Panc1 (cell line): ENCODE measurements at regions not wholly inside any gene's neighbourhood (a gene's known extent, or its start where the extent isn't known, plus 50 kb on each side); places are given as distances from the start of the nearest gene placed in this dataset.
"Not testable (repeated sequence)": the region's sequence is repeated elsewhere in the genome, so short reads cannot be mapped to it uniquely, and the experiment has no call there.

Experiments used
- ATAC-seq: fragments of 200-7000 bp; cut with Tn5 transposase; 2 replicates; pipeline ENCODE4 v1.9.1; 2020; ENCODE audit warnings: mild to moderate bottlenecking, moderate library complexity
- BruUV-seq: library from RNA; stranded (reverse); fragments of 400-500 nt; replicated peaks from 2 replicates; lab custom pipeline; 2021; lab: Mats Ljungman, UMichigan
- CTCF ChIA-PET: fragments of 300-600 bp; sonication (Branson Sonifier 250); formaldehyde crosslinking; loops from one replicate; lab custom pipeline; 2022; ENCODE audit warnings: antibody characterized with exemption; lab: Charles Lee
- POLR2A ChIA-PET: fragments of 300-600 bp; sonication (Branson Sonifier 250); formaldehyde crosslinking; loops from one replicate; lab custom pipeline; 2022; ENCODE audit warnings: antibody characterized with exemption; lab: Charles Lee
- DNase-seq: peaks from one replicate; pipeline ENCODE4 v3.0.0-alpha.2; 2010; ENCODE audit warnings: low read depth, low spot score
- H3K27ac ChIP-seq: 2 replicates; pipeline ENCODE4 v1.5.1; 2011; ENCODE audit warnings: mild to moderate bottlenecking, low read length, inconsistent platforms
- H3K27me3 ChIP-seq: fragments of 200-500 bp; sonication (Bioruptor generic); 2 replicates; pipeline ENCODE4 v1.6.0; 2014; ENCODE audit warnings: low read length, inconsistent platforms; ENCODE audit not compliant: control insufficient read depth, insufficient read depth
- H3K36me3 ChIP-seq: fragments of 200-500 bp; sonication (Bioruptor generic); 2 replicates; pipeline ENCODE4 v1.5.1; 2014; ENCODE audit warnings: inconsistent platforms, mild to moderate bottlenecking, low read length, moderate library complexity; ENCODE audit not compliant: control insufficient read depth, insufficient read depth
- H3K4me1 ChIP-seq: 2 replicates; pipeline ENCODE4 v1.5.1; 2011; ENCODE audit warnings: inconsistent platforms, mild to moderate bottlenecking, low read length, moderate library complexity; ENCODE audit not compliant: control insufficient read depth, insufficient read depth
- H3K4me3 ChIP-seq, 2 experiments: 2 replicates each; pipeline ENCODE4 v1.5.1; 2011 to 2012; ENCODE audit warnings: low read depth in 2 of 2, low read length in 2 of 2, mild to moderate bottlenecking in 2 of 2, inconsistent platforms in 1 of 2, moderate library complexity in 1 of 2
- H3K9me3 ChIP-seq: fragments of 200-500 bp; sonication (Bioruptor generic); 2 replicates; pipeline ENCODE4 v1.5.1; 2014; ENCODE audit warnings: low read depth, mild to moderate bottlenecking, inconsistent platforms, low read length, moderate library complexity; ENCODE audit not compliant: control insufficient read depth, insufficient read depth
- POLR2AphosphoS5 ChIP-seq: IDR thresholded peaks from 2 replicates; pipeline ENCODE4 v1.6.1; 2012; ENCODE audit warnings: mild to moderate bottlenecking, low read depth, low read length, moderate library complexity
- REST ChIP-seq, 2 experiments: IDR thresholded peaks; 2 replicates each; pipeline ENCODE4 v1.6.1; 2011 to 2012; ENCODE audit warnings: low read depth in 2 of 2, control low read depth in 1 of 2, low read length in 1 of 2, mild to moderate bottlenecking in 1 of 2, moderate library complexity in 1 of 2; ENCODE audit not compliant: insufficient read depth in 1 of 2
- SIN3A ChIP-seq: IDR thresholded peaks from 2 replicates; pipeline ENCODE4 v1.6.1; 2012; ENCODE audit warnings: low read depth, mild to moderate bottlenecking, low read length, moderate library complexity, borderline replicate concordance; ENCODE audit not compliant: insufficient read depth
- TCF7L2 ChIP-seq: IDR thresholded peaks from 2 replicates; pipeline ENCODE4 v1.6.1; 2011; ENCODE audit warnings: mild to moderate bottlenecking, low read depth, low read length, inconsistent platforms
- in situ Hi-C: cut with HindIII; loops from 2 replicates; pipeline ENCODE4 v1.10.0; 2016; ENCODE audit warnings: low sequenced_read_pairs, low pct_unique_long_range_greater_than_20kb
- intact Hi-C: fragments of 100-400 bp; cut with micrococcal nuclease; formaldehyde crosslinking; loops from one replicate; pipeline ENCODE4 v1.10.0; 2022; ENCODE audit not compliant: unreplicated experiment
- TF ChIP-seq, protein P1 (sequence below): fragments of 450-650 bp; IDR thresholded peaks from 2 replicates; pipeline ENCODE4 v1.5.1; 2017; ENCODE audit warnings: mild to moderate bottlenecking

- POLR2A ChIA-PET, result no interaction called here
- H3K27me3 ChIP-seq, result no peaks in the 10 kb centered on the region
- no TSS peak for BruUV-seq
- no peaks in the 10 kb centered on the region for H3K9me3 ChIP-seq
- H3K27ac ChIP-seq, result no peak overlapping the region
- in situ Hi-C loops (no loop called here), intact Hi-C loops (no loop called here)
- H3K4me1 ChIP-seq, result peaks cover 3% of the 10 kb centered on the region; the same call in 1 of the 2 replicates
- DNase-seq (no peak), ATAC-seq (peak; percentile 94)
- H3K4me3 ChIP-seq, result no peak overlapping the region
- TF ChIP-seq REST (IDR thresholded peaks at IDR 0.05; ENCODE audit: insufficient read depth in 1 of 2, low read depth in 2 of 2, low read length in 1 of 2) (no peak), POLR2AphosphoS5 (no peak), SIN3A (no peak), TCF7L2 (no peak)
- TF ChIP-seq, protein P1, sequence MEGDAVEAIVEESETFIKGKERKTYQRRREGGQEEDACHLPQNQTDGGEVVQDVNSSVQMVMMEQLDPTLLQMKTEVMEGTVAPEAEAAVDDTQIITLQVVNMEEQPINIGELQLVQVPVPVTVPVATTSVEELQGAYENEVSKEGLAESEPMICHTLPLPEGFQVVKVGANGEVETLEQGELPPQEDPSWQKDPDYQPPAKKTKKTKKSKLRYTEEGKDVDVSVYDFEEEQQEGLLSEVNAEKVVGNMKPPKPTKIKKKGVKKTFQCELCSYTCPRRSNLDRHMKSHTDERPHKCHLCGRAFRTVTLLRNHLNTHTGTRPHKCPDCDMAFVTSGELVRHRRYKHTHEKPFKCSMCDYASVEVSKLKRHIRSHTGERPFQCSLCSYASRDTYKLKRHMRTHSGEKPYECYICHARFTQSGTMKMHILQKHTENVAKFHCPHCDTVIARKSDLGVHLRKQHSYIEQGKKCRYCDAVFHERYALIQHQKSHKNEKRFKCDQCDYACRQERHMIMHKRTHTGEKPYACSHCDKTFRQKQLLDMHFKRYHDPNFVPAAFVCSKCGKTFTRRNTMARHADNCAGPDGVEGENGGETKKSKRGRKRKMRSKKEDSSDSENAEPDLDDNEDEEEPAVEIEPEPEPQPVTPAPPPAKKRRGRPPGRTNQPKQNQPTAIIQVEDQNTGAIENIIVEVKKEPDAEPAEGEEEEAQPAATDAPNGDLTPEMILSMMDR, result no peak
- no peaks in the 10 kb centered on the region for H3K36me3 ChIP-seq
- CTCF ChIA-PET, result interaction anchor here (0.5 kb wide), 1 partner anchor 606 kb away, joined by 3 read pairs; no protein-coding TSS in a partner anchor
These were observed 70.9 kb upstream of the CTBP2 start for GRCh38 chr10:125231116-125231812.

- H3K9me3 ChIP-seq, result no peaks in the 10 kb centered on the region
- no peak overlapping the region for H3K27ac ChIP-seq
- peaks cover 3% of the 10 kb centered on the region; the same call in 1 of the 2 replicates for H3K4me1 ChIP-seq
- no peaks in the 10 kb centered on the region for H3K27me3 ChIP-seq
- DNase-seq, result no peak
- in situ Hi-C loops, result no loop called here
- intact Hi-C loops, result no loop called here
- no TSS peak for BruUV-seq
- ChIA-PET POLR2A (no interaction called here), CTCF (no interaction called here)
- ATAC-seq, result no peak
- no peaks in the 10 kb centered on the region for H3K36me3 ChIP-seq
- H3K4me3 ChIP-seq, result no peak overlapping the region
- TF ChIP-seq, protein P1, result no peak
- TF ChIP-seq REST (IDR thresholded peaks at IDR 0.05; ENCODE audit: insufficient read depth in 1 of 2, low read depth in 2 of 2, low read length in 1 of 2) (no peak), TCF7L2 (no peak), SIN3A (no peak), POLR2AphosphoS5 (no peak)
These were observed 69.9 kb upstream of the CTBP2 start for GRCh38 chr10:125230251-125230650.

DNA sequence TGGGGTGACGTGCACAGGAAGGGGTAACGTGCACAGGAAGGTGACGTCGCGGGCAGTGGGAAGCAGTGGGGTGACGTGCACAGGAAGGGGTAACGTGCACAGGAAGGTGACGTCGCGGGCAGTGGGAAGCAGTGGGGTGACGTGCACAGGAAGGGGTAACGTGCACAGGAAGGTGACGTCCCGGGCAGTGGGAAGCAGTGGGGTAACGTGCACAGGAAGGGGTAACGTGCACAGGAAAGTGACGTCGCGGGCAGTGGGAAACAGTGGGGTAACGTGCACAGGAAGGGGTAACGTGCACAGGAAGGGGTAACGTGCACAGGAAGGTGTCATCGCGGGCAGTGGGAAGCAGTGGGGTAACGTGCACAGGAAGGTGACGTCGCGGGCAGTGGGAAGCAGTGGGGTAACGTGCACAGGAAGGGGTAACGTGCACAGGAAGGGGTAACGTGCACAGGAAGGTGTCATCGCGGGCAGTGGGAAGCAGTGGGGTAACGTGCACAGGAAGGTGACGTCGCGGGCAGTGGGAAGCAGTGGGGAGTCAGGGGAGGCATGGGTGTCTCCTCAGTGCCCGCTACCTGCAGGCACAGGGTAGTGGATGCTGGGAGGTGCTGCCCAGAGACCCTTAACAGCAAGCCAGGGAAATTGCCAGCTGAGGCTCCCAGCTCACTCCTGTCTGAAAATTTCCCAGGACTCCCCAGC is 68.0 kb upstream of the CTBP2 start:
- ATAC-seq, H3K4me1 ChIP-seq, H3K27ac ChIP-seq, BruUV-seq, intact Hi-C loops, in situ Hi-C loops, DNase-seq, H3K27me3 ChIP-seq, CTCF ChIA-PET, H3K36me3 ChIP-seq, H3K9me3 ChIP-seq, POLR2A ChIA-PET, H3K4me3 ChIP-seq: not testable (repeated sequence)
